ENCODE measurements at regions not wholly inside any gene's neighbourhood (a gene's known extent, or its start where the extent isn't known, plus 50 kb on each side); places are given as distances from the start of the nearest gene placed in this dataset.

DNA sequence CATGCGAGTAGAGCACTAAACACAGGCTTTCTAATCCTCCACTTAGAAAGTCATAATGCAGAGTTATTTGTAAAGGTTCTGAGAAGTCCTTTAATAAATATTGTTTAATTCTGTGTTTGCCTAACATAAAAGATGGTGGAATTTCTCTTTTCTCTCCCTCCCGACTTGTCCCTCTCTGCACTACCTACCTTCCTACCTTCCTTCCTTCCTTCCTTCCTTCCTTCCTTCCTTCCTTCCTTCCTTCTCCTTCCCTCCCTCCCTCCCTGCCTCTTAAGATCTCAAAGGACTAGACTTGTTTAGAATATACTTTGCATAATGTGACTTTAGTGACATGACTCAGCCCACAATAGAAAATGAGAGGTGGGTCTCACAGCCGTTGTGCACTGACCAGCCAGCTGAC lies 156.3 kb upstream of the TAPT1 start:
- peaks cover 32% of the 10 kb centered on the region for H3K27me3 Mint-ChIP-seq (ENCODE audit: insufficient read depth)
- no peaks in the 10 kb centered on the region for H3K36me3 Mint-ChIP-seq (ENCODE audit: low read depth)
- H3K9me3 Mint-ChIP-seq, result no peaks in the 10 kb centered on the region
- H3K4me1 Mint-ChIP-seq (ENCODE audit: low read depth), result no peaks in the 10 kb centered on the region
- no peak overlapping the region for H3K27ac Mint-ChIP-seq
- no peak for DNase-seq
- TF ChIP-seq, protein P1, sequence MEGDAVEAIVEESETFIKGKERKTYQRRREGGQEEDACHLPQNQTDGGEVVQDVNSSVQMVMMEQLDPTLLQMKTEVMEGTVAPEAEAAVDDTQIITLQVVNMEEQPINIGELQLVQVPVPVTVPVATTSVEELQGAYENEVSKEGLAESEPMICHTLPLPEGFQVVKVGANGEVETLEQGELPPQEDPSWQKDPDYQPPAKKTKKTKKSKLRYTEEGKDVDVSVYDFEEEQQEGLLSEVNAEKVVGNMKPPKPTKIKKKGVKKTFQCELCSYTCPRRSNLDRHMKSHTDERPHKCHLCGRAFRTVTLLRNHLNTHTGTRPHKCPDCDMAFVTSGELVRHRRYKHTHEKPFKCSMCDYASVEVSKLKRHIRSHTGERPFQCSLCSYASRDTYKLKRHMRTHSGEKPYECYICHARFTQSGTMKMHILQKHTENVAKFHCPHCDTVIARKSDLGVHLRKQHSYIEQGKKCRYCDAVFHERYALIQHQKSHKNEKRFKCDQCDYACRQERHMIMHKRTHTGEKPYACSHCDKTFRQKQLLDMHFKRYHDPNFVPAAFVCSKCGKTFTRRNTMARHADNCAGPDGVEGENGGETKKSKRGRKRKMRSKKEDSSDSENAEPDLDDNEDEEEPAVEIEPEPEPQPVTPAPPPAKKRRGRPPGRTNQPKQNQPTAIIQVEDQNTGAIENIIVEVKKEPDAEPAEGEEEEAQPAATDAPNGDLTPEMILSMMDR (IDR thresholded peaks at IDR 0.05), result no peak
- H3K4me3 Mint-ChIP-seq, result no peak overlapping the region

DNA sequence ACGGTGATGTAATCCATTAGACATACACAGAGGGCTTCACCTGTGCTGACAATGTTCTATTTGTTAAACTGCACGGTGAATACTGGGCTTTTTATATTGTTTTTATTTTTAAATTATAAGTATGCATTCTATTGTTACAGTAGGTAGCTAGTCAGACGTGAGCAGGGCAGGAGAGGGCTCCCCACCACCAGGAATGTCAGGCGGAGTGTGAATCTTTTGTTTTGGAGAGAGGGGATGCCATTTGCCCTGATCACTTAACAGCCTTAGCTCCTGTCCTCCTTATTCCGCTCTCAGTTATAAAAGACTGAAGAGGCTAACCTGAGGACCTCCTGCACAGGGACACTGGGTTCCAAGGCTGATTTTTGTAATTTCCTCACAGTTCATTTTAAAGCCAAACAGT lies 151.6 kb upstream of the TAPT1 start:
- TF ChIP-seq, protein P1 (IDR thresholded peaks at IDR 0.05), result no peak
- no peaks in the 10 kb centered on the region for H3K9me3 Mint-ChIP-seq
- no peak for DNase-seq
- no peak overlapping the region for H3K27ac Mint-ChIP-seq
- H3K27me3 Mint-ChIP-seq (ENCODE audit: insufficient read depth), result peaks cover 35% of the 10 kb centered on the region
- H3K4me3 Mint-ChIP-seq, result no peak overlapping the region
- H3K36me3 Mint-ChIP-seq (ENCODE audit: low read depth), result no peaks in the 10 kb centered on the region
- H3K4me1 Mint-ChIP-seq (ENCODE audit: low read depth), result no peaks in the 10 kb centered on the region

DNA sequence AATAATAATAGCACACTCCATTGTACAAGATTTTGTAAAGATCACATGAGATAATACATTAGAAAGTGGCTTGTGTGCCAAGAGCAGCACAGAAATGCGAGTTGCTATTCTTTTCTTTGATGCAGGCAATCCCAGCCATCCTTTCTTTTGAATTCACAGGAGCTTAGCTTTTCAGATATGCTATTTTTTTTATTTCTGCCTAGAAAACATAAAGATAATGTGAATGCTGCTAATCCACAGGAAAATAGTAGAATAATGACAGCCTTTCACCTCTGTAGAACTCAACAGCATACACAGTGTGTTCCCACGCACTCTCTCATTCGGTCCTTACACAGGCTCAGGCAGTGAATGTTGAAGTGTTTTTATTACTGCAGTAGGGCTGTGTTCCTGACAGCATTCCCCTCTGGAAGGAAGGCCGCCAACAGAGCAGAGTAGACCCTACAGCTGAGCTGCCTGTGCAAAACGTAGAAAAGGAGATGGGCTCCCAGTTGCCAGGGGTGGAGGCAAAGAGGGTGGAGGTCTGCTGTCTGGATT lies 138.8 kb upstream of the TAPT1 start:
- Mint-ChIP-seq H3K27ac (no peak overlapping the region), H3K4me3 (no peak overlapping the region), H3K27me3 (ENCODE audit: insufficient read depth) (peaks cover 6% of the 10 kb centered on the region), H3K36me3 (ENCODE audit: low read depth) (no peaks in the 10 kb centered on the region), H3K9me3 (peaks cover 6% of the 10 kb centered on the region; the same call in 1 of the 2 replicates), H3K4me1 (ENCODE audit: low read depth) (no peaks in the 10 kb centered on the region)
- TF ChIP-seq, protein P1 (IDR thresholded peaks at IDR 0.05), result no peak
- no peak for DNase-seq

DNA sequence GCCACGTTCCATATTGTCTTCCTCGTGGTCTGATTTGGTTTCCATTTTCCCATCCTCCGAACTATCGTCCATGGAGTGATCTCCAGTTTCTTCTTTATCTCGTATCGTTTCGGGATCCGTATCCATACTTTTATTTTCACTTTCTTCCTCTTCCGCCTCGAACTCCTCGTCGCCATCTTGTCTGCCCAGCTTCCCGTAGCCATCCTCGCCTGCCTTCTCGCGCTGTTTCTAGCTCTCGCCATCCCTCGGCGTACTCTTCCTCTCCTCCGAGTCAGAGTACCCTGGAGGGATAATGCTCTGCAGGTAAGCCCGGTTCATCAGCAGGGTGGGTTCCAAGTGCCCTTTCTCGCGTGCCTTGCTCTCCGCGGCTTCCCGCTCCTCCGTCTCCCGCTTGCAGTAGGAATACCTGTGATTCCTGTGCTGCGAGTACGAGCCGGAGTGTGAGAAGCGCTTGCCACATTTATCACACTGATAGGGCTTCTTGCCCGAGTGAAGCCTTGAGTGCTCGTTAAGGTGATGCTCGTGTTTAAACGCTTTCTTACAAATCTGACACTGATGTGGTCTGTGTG lies 134.5 kb upstream of the TAPT1 start:
- H3K4me3 Mint-ChIP-seq, result peak overlapping the region; percentile 22; the same call in 1 of the 2 replicates
- no peaks in the 10 kb centered on the region; the same call in 1 of the 2 replicates for H3K9me3 Mint-ChIP-seq
- H3K36me3 Mint-ChIP-seq (ENCODE audit: low read depth), result no peaks in the 10 kb centered on the region
- no peak overlapping the region for H3K27ac Mint-ChIP-seq
- no peak for DNase-seq
- no peaks in the 10 kb centered on the region for H3K4me1 Mint-ChIP-seq (ENCODE audit: low read depth)
- H3K27me3 Mint-ChIP-seq (ENCODE audit: insufficient read depth), result peaks cover 15% of the 10 kb centered on the region
- TF ChIP-seq, protein P1 (IDR thresholded peaks at IDR 0.05), result no peak

DNA sequence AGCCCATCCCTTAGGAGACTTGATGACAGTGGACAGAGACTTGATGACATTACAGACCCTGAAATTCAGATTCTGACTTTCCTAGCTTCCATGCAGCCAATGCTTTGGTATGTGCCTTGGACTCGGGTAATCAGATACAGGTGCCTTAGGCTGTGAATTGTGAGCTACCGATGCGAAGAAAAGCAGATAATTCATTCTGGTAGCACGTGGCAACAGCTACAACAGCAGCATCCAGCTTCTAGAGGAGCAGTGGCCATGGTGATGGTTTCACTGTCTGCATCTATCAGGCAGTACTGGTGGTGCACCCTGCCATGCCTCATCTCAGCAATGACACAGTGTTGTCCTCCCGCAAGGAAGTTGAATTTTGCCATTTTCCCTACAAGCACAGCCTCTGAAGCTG lies 126.9 kb upstream of the TAPT1 start:
- peaks cover 28% of the 10 kb centered on the region for H3K27me3 Mint-ChIP-seq (ENCODE audit: insufficient read depth)
- TF ChIP-seq, protein P1 (IDR thresholded peaks at IDR 0.05), result no peak
- no peaks in the 10 kb centered on the region for H3K4me1 Mint-ChIP-seq (ENCODE audit: low read depth)
- H3K27ac Mint-ChIP-seq, result no peak overlapping the region
- DNase-seq, result no peak
- H3K9me3 Mint-ChIP-seq, result no peaks in the 10 kb centered on the region
- no peak overlapping the region for H3K4me3 Mint-ChIP-seq
- no peaks in the 10 kb centered on the region for H3K36me3 Mint-ChIP-seq (ENCODE audit: low read depth)
